Keratinocyte (primary cell): ENCODE measurements at regions not wholly inside any gene's neighbourhood (a gene's known extent, or its start where the extent isn't known, plus 50 kb on each side); places are given as distances from the start of the nearest gene placed in this dataset.

Experiments
- DNase-seq: peaks from one replicate; pipeline ENCODE4 v3.0.0-alpha.2; 2011; ENCODE audit warnings: low read depth, missing footprints, low spot score
- FAIRE-seq: peaks from 2 replicates; lab custom pipeline; 2011; peaks lifted over from hg19 to GRCh38; lab: Jason Lieb, UNC
- H2AFZ ChIP-seq: 2 replicates; pipeline ENCODE4 v1.6.0; 2012; ENCODE audit warnings: low read length, control low read depth, inconsistent platforms; ENCODE audit not compliant: control insufficient read depth
- H3K27ac ChIP-seq: 2 replicates; pipeline ENCODE4 v1.5.1; 2011; ENCODE audit warnings: low read length; ENCODE audit not compliant: control insufficient read depth, insufficient read depth
- H3K27me3 ChIP-seq: 3 replicates; pipeline ENCODE4 v1.6.0; 2011; ENCODE audit warnings: low read length; ENCODE audit not compliant: control insufficient read depth, insufficient read depth; ENCODE audit errors: extremely low read depth
- H3K36me3 ChIP-seq, 2 experiments: 2 replicates in 1 of 2; 3 replicates in 1 of 2; pipeline ENCODE4 v1.5.1; 2011; ENCODE audit warnings: low read length in 2 of 2, mild to moderate bottlenecking in 1 of 2; ENCODE audit not compliant: control insufficient read depth in 2 of 2, insufficient read depth in 2 of 2; ENCODE audit errors: extremely low read depth in 1 of 2
- H3K4me1 ChIP-seq: 3 replicates; pipeline ENCODE4 v1.5.1; 2011; ENCODE audit warnings: low read length; ENCODE audit not compliant: control insufficient read depth, insufficient read depth; ENCODE audit errors: extremely low read depth
- H3K4me2 ChIP-seq: 3 replicates; pipeline ENCODE4 v1.6.0; 2011; ENCODE audit warnings: low read depth, low read length; ENCODE audit not compliant: control insufficient read depth, insufficient read depth; ENCODE audit errors: extremely low read depth
- H3K4me3 ChIP-seq, 3 experiments: fragments of 200-600 bp in 1 of 3; sonication (generic) in 1 of 3; 2 replicates in 2 of 3; 3 replicates in 1 of 3; pipeline ENCODE4 v1.5.1; 2011 to 2016; ENCODE audit warnings: low read length in 3 of 3, mild to moderate bottlenecking in 3 of 3, control low read depth in 2 of 3, inconsistent platforms in 1 of 3, low read depth in 1 of 3, mixed read lengths in 1 of 3, mixed run types in 1 of 3, moderate library complexity in 1 of 3; ENCODE audit not compliant: control insufficient read depth in 2 of 3, insufficient read depth in 2 of 3; ENCODE audit errors: extremely low read depth in 1 of 3
- H3K79me2 ChIP-seq: 2 replicates; pipeline ENCODE4 v1.6.0; 2012; ENCODE audit warnings: low read length; ENCODE audit not compliant: control insufficient read depth, insufficient read depth
- H3K9ac ChIP-seq: 3 replicates; pipeline ENCODE4 v1.6.0; 2011; ENCODE audit warnings: low read length; ENCODE audit not compliant: control insufficient read depth, insufficient read depth; ENCODE audit errors: extremely low read depth
- H3K9me1 ChIP-seq: 3 replicates; pipeline ENCODE4 v1.6.0; 2011; ENCODE audit warnings: low read length; ENCODE audit not compliant: control insufficient read depth, insufficient read depth; ENCODE audit errors: extremely low read depth
- H3K9me3 ChIP-seq: 2 replicates; pipeline ENCODE4 v1.5.1; 2012; ENCODE audit warnings: low read depth, low read length; ENCODE audit not compliant: control insufficient read depth
- H4K20me1 ChIP-seq: 3 replicates; pipeline ENCODE4 v1.6.0; 2011; ENCODE audit warnings: low read length; ENCODE audit not compliant: control insufficient read depth, insufficient read depth; ENCODE audit errors: extremely low read depth
- CTCF ChIP-seq, 3 experiments: IDR thresholded peaks in 1 of 3; conservative IDR thresholded peaks in 1 of 3; optimal IDR thresholded peaks in 1 of 3; 2 replicates in 2 of 3; 3 replicates in 1 of 3; pipeline versions ENCODE3 to v1.5.1; 2011; ENCODE audit warnings: low read length in 3 of 3, mild to moderate bottlenecking in 3 of 3, moderate library complexity in 2 of 3, control low read depth in 1 of 3, inconsistent platforms in 1 of 3; ENCODE audit not compliant: insufficient read depth in 2 of 3; ENCODE audit errors: extremely low read depth in 1 of 3
- EZH2 ChIP-seq: IDR thresholded peaks from one replicate; pipeline ENCODE4 v1.6.1; 2012; ENCODE audit warnings: inconsistent platforms, mild to moderate bottlenecking, low read length, moderate library complexity
- dilution Hi-C: fragments of 300-500 bp; cut with MboI; formaldehyde crosslinking; loops from one replicate; pipeline ENCODE4 v1.7.0; 2020; ENCODE audit warnings: low sequenced_read_pairs; ENCODE audit not compliant: extremely low pct_ligation_motif_present

GRCh38 chr12:115103884-115104883, 420.2 kb upstream of the TBX3 start:
- no peaks in the 10 kb centered on the region for H3K36me3 ChIP-seq
- H3K79me2 ChIP-seq: no peaks in the 10 kb centered on the region
- TF ChIP-seq CTCF (optimal IDR thresholded peaks at IDR 0.05 in 1 of 3, IDR thresholded peaks at IDR 0.05 in 1 of 3, conservative IDR thresholded peaks at IDR 0.05 in 1 of 3; ENCODE audit: extremely low read depth in 1 of 3, insufficient read depth in 2 of 3, low read length in 3 of 3) (no peak), EZH2 (no peak)
- no peak overlapping the region for H3K27ac ChIP-seq
- no peak overlapping the region for H3K9ac ChIP-seq
- DNase-seq (no peak), FAIRE-seq (no peak)
- H3K4me2 ChIP-seq: no peak overlapping the region
- no peaks in the 10 kb centered on the region for H3K4me1 ChIP-seq
- H3K4me3 ChIP-seq: no peak overlapping the region
- H3K9me3 ChIP-seq: no peaks in the 10 kb centered on the region
- H4K20me1 ChIP-seq: no peaks in the 10 kb centered on the region
- dilution Hi-C loops: no loop called here
- no peaks in the 10 kb centered on the region for H3K9me1 ChIP-seq
- no peak overlapping the region for H2AFZ ChIP-seq
- H3K27me3 ChIP-seq: no peaks in the 10 kb centered on the region

DNA sequence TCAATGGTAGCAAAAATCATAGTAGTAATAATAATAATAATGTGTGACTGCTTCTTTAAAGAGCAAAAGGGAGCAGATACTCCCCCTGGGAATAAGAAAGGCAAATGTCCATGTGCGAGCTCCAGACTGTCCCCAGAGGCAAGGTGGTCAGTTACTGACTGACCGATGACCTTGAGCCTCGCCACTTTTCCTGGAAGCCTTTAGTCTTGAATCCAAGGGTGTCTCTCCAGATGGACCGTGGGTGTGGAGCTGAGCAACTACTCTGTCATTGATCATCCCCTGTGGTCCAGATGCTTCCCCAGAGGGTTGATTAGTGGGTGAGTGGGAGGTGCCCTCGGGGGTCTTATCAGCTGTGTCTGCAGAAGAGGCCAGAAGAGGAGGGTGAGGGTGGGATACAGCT, 418.5 kb upstream of the TBX3 start:
- no peak overlapping the region for H3K4me2 ChIP-seq
- FAIRE-seq (no peak), DNase-seq (no peak)
- H3K27ac ChIP-seq: no peak overlapping the region
- no peaks in the 10 kb centered on the region for H3K27me3 ChIP-seq
- no peaks in the 10 kb centered on the region for H3K79me2 ChIP-seq
- no peaks in the 10 kb centered on the region for H3K9me3 ChIP-seq
- H3K9ac ChIP-seq: no peak overlapping the region
- no peak overlapping the region for H2AFZ ChIP-seq
- TF ChIP-seq CTCF (optimal IDR thresholded peaks at IDR 0.05 in 1 of 3, IDR thresholded peaks at IDR 0.05 in 1 of 3, conservative IDR thresholded peaks at IDR 0.05 in 1 of 3; ENCODE audit: extremely low read depth in 1 of 3, insufficient read depth in 2 of 3, low read length in 3 of 3) (no peak), EZH2 (no peak)
- H3K4me3 ChIP-seq: no peak overlapping the region
- dilution Hi-C loops: no loop called here
- no peaks in the 10 kb centered on the region for H3K4me1 ChIP-seq
- H3K9me1 ChIP-seq: no peaks in the 10 kb centered on the region
- no peaks in the 10 kb centered on the region for H3K36me3 ChIP-seq
- H4K20me1 ChIP-seq: no peaks in the 10 kb centered on the region
